ENCODE measurements at regions not wholly inside any gene's neighbourhood (a gene's known extent, or its start where the extent isn't known, plus 50 kb on each side); places are given as distances from the start of the nearest gene placed in this dataset.

- DNase-seq, result peak; percentile 26
These were observed 304.1 kb downstream of the MCTP2 start for GRCh38 chr15:94535298-94536048.

DNA sequence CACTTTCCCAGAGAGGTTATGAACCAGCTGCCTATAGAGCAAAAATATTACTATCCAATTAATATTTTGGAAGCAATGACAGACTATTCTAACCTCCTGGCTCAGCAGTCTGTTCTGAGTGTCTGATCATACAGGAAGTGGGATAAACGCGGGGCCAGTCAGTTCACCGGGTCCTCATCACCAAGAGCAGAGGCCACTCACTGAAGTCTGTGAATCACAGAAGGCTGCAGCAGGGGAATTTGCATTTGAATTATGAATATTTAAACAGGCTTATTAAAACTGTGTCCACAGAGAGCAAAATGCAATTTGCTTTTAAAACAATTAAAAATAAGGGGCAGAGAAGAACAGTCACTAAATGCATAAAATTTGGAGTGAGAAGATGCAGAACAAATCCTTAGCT is 305.2 kb downstream of the MCTP2 start:
- no peak for DNase-seq

DNA sequence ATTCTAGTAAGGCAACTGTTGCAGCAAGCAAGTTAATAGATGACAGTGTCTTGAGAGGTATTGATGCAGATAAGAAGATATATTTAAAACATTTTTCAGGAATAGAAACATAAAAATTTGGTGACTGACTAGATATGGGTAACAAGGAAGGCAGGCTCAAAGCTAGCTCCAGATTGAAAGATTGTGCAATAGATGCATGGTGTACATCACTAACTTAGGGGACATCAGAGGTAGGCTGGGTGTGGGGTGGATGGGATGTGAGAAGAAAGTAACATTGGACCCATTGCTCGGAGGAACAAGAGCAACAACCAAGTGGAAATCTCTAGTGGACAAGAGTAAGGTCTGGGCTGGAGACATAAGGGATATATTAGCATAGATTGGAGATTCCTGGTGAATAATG is 306.9 kb downstream of the MCTP2 start:
- DNase-seq, result no peak

DNA sequence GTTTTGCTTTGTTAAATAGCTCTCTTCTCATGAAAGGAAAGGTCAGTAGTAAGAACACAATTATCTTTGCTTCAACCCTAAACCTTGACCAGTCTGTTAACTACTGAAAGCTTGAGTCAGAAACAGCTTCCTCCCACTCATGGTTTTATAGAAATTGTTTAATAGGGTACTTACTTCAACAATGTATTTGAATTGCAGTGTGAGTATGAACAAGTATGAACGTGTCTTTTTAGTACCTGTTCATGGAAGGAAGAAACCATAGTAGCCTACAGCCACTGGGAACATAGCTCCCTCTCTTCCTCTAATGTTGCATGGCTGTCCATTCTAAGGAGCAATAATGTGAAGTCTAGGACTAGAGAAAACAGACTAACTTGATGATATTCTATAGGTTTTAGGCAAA is 311.0 kb downstream of the MCTP2 start:
- no peak for DNase-seq

DNA sequence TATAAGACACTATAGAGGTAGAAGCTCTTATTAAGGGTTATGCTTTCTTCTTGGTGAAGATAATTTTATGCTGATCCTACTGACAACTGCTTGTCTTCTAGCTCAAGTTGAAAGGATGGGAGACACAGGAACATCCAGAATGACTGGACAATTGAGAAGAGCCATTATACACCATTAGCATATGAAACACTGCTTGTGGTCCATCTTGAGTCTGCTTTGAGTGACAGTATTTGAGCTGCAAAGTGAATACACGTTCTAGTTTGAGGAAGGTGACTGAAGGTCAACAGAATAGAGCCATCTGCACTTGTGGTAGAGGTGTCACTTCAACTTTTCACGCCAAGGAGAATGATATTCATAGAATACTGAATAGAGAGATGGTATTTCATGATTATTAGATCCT is 315.4 kb downstream of the MCTP2 start:
- DNase-seq, result no peak

DNA sequence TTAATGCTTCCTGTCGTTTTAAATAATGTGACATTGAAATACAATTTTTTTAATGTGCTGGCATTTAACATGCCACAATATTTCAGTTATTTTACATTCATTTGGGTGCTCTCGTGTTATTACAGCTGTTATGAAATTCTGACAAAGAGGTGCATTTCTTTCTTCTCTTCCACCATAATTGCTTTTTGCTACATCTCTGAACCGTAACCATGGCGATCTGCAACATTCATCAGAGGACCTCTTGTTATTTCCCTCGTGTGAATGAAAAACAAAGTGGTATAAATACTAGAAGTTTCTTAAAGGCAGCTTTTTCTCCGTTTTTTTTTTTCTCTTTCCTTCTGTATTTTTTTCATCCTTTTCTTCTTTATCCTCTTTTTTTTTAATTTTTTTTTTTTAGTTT is 316.4 kb downstream of the MCTP2 start:
- DNase-seq, result no peak

DNA sequence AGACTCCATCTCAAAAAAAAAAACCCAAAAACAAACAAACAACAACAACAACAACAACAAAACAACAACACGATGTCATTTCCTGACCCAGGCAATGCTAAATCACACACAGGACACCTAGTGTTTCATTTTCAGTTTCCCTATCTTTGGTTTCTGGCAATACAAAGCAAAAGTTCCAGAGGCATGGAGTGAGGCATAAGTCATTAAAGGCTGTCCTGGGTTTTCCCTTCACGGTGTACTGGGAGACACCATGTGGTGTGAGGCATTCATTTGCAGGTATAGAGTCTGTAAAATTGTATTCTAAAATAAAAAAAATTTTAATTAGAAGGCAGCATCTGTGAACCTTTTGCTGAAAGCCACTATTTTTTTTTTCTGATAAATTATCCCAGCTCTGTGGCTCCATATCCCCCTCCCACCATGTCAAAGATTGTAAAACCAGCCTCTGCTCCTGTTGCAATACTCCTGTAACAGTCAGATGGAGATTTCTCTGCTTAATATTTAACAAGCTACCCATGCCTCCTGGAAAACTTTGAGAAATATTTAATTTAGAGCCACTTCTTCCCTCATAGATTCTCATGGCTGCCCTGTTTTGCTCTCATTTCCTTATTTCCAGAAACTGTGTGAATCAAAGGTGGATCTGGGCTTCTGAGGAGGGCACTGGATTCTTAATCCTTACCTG is 324.6 kb downstream of the MCTP2 start:
- no peak for DNase-seq

DNA sequence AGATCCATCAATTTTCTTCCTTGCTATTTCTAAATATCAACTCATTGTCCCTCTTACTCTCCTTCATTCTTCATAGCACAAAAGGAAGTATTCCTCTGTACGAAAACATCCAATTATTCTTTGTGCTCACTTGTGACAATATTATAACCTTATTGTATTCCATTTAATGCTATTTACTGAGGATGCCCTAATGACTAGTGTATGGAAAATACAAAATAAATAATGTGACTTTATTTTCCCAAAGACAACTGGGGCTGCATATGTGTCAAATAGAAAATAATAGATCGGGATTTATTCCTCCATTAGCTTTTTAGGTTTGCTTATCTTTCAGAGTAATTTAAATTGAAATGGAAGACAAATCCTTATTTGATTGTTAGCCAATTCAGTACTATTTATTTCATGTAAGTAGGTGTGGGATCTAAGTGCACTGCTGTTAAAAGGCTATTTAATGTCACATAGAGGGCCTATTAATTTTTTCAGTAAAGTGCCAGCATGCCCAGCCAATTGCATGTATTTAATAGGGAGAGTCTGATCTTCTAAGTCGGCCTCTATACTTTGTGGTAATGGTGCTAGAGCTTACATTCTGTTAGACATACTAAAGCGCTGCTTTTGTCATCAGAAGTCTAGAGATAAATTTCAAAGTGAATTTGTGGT is 329.8 kb downstream of the MCTP2 start:
- DNase-seq, result no peak

- no peak for DNase-seq
These were observed 332.1 kb downstream of the MCTP2 start for GRCh38 chr15:94563456-94563855.

GRCh38 chr15:94576889-94577533 is 345.6 kb downstream of the MCTP2 start:
- DNase-seq, result no peak

DNA sequence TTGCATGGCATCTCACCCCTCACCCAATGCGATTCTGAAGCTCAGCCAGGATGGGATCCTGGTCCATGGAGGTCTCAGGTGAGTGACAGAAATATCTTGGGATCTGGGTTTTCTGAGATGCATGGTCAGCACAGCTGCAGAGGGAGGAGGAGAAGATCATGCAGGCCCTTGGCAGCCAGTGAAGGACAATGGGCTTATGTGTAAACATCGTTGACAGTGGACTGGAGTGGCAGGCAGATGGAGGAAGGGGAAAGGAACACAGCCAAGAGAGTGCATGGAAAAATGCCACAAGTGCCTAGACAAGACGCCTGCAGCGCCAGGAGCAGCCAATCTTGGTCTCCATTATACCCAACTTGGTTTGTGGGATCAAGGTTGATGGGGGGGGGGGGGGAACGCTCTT is 347.9 kb downstream of the MCTP2 start:
- DNase-seq, result no peak

DNA sequence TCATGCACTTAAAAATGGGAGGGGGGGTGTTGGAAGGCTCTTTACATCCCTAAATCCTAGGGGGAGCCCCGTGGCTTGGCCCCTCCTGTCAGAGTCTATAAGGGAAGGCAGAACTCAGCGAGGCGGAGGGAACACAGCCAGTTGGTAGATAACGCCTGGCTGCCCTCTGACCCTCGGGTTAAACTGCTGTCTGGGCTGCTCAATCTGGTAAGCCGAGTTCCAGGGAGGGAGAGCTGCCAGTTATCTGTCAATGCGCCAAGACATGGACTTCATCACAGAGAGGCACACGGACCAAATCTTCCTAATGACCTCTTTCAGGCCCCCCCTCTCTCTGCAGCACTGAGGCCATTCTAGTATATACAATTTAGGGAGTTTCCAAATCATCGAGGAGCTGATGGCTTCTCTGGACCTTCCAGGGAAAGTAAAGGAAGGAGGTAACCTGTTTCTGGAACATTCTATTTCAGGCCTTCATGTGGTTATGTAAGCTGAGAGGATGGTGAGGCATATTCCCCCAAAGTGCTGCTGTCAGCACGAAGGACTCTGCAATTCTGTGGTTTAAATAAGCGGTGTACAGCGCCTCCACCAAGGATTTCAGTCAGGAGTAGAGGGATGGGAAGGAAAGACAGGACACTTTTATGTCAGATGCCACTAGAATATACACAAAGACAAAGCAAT is 349.0 kb downstream of the MCTP2 start:
- DNase-seq, result no peak

- no peak for DNase-seq
These were observed 351.0 kb downstream of the MCTP2 start for GRCh38 chr15:94582368-94582767.

- DNase-seq, result no peak
These were observed 353.5 kb downstream of the MCTP2 start for GRCh38 chr15:94584833-94585244.

GRCh38 chr15:94586099-94586498 is 354.7 kb downstream of the MCTP2 start:
- no peak for DNase-seq

DNA sequence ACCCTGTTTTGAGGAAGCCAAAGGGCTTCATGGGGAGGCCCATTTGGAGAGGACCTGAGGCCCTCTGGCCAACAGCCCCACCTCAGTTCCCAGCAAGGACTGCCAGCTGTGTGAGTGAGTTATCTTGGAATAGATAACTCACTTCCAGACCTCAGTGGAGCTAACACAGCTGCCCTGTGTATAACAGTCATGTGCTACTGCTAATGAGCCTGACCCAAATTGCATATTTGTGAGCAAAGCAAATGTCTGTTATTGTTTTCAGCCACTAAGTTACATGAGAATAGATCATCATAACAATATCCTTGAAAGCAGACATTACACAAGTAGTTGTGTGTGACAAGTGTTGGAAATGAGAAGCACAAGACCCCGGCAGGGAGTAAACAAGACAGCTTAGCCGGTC is 355.8 kb downstream of the MCTP2 start:
- DNase-seq, result no peak

GRCh38 chr15:94588993-94589392 is 357.6 kb downstream of the MCTP2 start:
- no peak for DNase-seq

DNA sequence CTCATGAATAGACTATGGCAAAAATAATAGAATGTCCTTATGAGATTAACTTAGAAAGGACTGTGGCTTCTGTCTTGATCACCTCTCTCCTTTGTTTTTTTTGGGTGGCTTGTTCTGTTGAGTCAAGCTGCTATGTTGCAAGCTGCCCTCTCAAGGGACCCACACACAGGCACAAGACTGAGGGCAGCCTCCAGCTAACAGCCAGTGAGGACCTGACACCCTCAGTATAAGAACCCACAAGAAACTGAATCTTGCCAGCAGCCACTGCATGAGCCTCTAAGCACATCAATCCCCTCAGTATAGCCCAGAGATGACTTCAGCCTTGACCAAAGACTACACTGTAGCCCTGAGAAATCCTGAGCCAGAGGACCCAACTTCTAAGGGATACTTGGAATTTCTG is 361.1 kb downstream of the MCTP2 start:
- no peak for DNase-seq

GRCh38 chr15:94596707-94597106 is 365.3 kb downstream of the MCTP2 start:
- no peak for DNase-seq

- no peak for DNase-seq
These were observed 369.1 kb downstream of the MCTP2 start for GRCh38 chr15:94600505-94600904.

- no peak for DNase-seq
These were observed 371.6 kb downstream of the MCTP2 start for GRCh38 chr15:94602754-94603470.

GRCh38 chr15:94606286-94606685 is 374.9 kb downstream of the MCTP2 start:
- no peak for DNase-seq

Measured in NCI-H2081 treated with DMSO at 0.1 percent for 48 hours (cell line).